ENCODE measurements at regions not wholly inside any gene's neighbourhood (a gene's known extent, or its start where the extent isn't known, plus 50 kb on each side); places are given as distances from the start of the nearest gene placed in this dataset.

GRCh38 chr6:3937438-3937837, 88.3 kb downstream of the FAM50B start:
- H3K27me3 ChIP-seq (ENCODE audit: control insufficient read depth in 2 of 2, insufficient read depth in 1 of 2, low read length in 1 of 2): peaks cover 0 to 6% of the 10 kb centered on the region in 2 donors
- H3K4me1 ChIP-seq (ENCODE audit: control insufficient read depth in 2 of 2, insufficient read depth in 2 of 2, low read length in 2 of 2): no peaks in the 10 kb centered on the region
- WGBS: 39% methylated on average over 2 of the region's 2 CpGs
- no peak overlapping the region for H3K4me3 ChIP-seq (ENCODE audit: low read length in 2 of 2)
- no peak for DNase-seq (ENCODE audit: low read depth in 6 of 9, low spot score in 9 of 9)
- no peaks in the 10 kb centered on the region for H3K36me3 ChIP-seq (ENCODE audit: control insufficient read depth in 2 of 2, insufficient read depth in 2 of 2, low read length in 1 of 2)
- no peak overlapping the region for H3K27ac ChIP-seq (ENCODE audit: low read depth in 1 of 2, low read length in 1 of 2)
- no peaks in the 10 kb centered on the region for H3K9me3 ChIP-seq (ENCODE audit: control insufficient read depth in 2 of 2, insufficient read depth in 1 of 2, low read length in 1 of 2)

GRCh38 chr6:3938715-3939367, 89.7 kb downstream of the FAM50B start:
- Histone ChIP-seq H3K27me3 (ENCODE audit: control insufficient read depth in 2 of 2, insufficient read depth in 1 of 2, low read length in 1 of 2) (peaks cover 0 to 6% of the 10 kb centered on the region in 2 donors), H3K4me1 (ENCODE audit: control insufficient read depth in 2 of 2, insufficient read depth in 2 of 2, low read length in 2 of 2) (no peaks in the 10 kb centered on the region), H3K4me3 (ENCODE audit: low read length in 2 of 2) (no peak overlapping the region), H3K36me3 (ENCODE audit: control insufficient read depth in 2 of 2, insufficient read depth in 2 of 2, low read length in 1 of 2) (no peaks in the 10 kb centered on the region), H3K9me3 (ENCODE audit: control insufficient read depth in 2 of 2, insufficient read depth in 1 of 2, low read length in 1 of 2) (no peaks in the 10 kb centered on the region), H3K27ac (ENCODE audit: low read depth in 1 of 2, low read length in 1 of 2) (no peak overlapping the region)
- 97% methylated on average over 4 of the region's 4 CpGs for WGBS
- DNase-seq (ENCODE audit: low read depth in 6 of 9, low spot score in 9 of 9): no peak

GRCh38 chr6:3939368-3939958, 90.3 kb downstream of the FAM50B start:
- Histone ChIP-seq H3K27me3 (ENCODE audit: control insufficient read depth in 2 of 2, insufficient read depth in 1 of 2, low read length in 1 of 2) (peaks cover 0 to 6% of the 10 kb centered on the region in 2 donors), H3K4me3 (ENCODE audit: low read length in 2 of 2) (no peak overlapping the region), H3K9me3 (ENCODE audit: control insufficient read depth in 2 of 2, insufficient read depth in 1 of 2, low read length in 1 of 2) (no peaks in the 10 kb centered on the region), H3K4me1 (ENCODE audit: control insufficient read depth in 2 of 2, insufficient read depth in 2 of 2, low read length in 2 of 2) (no peaks in the 10 kb centered on the region), H3K27ac (ENCODE audit: low read depth in 1 of 2, low read length in 1 of 2) (no peak overlapping the region), H3K36me3 (ENCODE audit: control insufficient read depth in 2 of 2, insufficient read depth in 2 of 2, low read length in 1 of 2) (no peaks in the 10 kb centered on the region)
- WGBS: 90% methylated on average over 7 of the region's 7 CpGs
- DNase-seq (ENCODE audit: low read depth in 6 of 9, low spot score in 9 of 9): no peak

- DNase-seq (ENCODE audit: low read depth in 6 of 9, low spot score in 9 of 9): no peak
- Histone ChIP-seq H3K4me1 (ENCODE audit: control insufficient read depth in 2 of 2, insufficient read depth in 2 of 2, low read length in 2 of 2) (no peaks in the 10 kb centered on the region), H3K27me3 (ENCODE audit: control insufficient read depth in 2 of 2, insufficient read depth in 1 of 2, low read length in 1 of 2) (peaks cover 0 to 7% of the 10 kb centered on the region in 2 donors), H3K4me3 (ENCODE audit: low read length in 2 of 2) (no peak overlapping the region), H3K9me3 (ENCODE audit: control insufficient read depth in 2 of 2, insufficient read depth in 1 of 2, low read length in 1 of 2) (no peaks in the 10 kb centered on the region), H3K36me3 (ENCODE audit: control insufficient read depth in 2 of 2, insufficient read depth in 2 of 2, low read length in 1 of 2) (no peaks in the 10 kb centered on the region), H3K27ac (ENCODE audit: low read depth in 1 of 2, low read length in 1 of 2) (no peak overlapping the region)
- WGBS: 73% methylated on average over 9 of the region's 9 CpGs
Measured at GRCh38 chr6:3939964-3940363, 90.8 kb downstream of the FAM50B start.

- no peak for DNase-seq (ENCODE audit: low read depth in 6 of 9, low spot score in 9 of 9)
- H3K36me3 ChIP-seq (ENCODE audit: control insufficient read depth in 2 of 2, insufficient read depth in 2 of 2, low read length in 1 of 2): no peaks in the 10 kb centered on the region
- no peak overlapping the region for H3K27ac ChIP-seq (ENCODE audit: low read depth in 1 of 2, low read length in 1 of 2)
- H3K4me3 ChIP-seq (ENCODE audit: low read length in 2 of 2): no peak overlapping the region
- H3K4me1 ChIP-seq (ENCODE audit: control insufficient read depth in 2 of 2, insufficient read depth in 2 of 2, low read length in 2 of 2): no peaks in the 10 kb centered on the region
- WGBS: 95% methylated on average over 5 of the region's 5 CpGs
- no peaks in the 10 kb centered on the region for H3K9me3 ChIP-seq (ENCODE audit: control insufficient read depth in 2 of 2, insufficient read depth in 1 of 2, low read length in 1 of 2)
- H3K27me3 ChIP-seq (ENCODE audit: control insufficient read depth in 2 of 2, insufficient read depth in 1 of 2, low read length in 1 of 2): peaks cover 0 to 9% of the 10 kb centered on the region in 2 donors
Measured at GRCh38 chr6:3940703-3941102, 91.5 kb downstream of the FAM50B start.

GRCh38 chr6:3943331-3943765, 94.2 kb downstream of the FAM50B start:
- no peak overlapping the region for H3K4me3 ChIP-seq (ENCODE audit: low read length in 2 of 2)
- H3K27ac ChIP-seq (ENCODE audit: low read depth in 1 of 2, low read length in 1 of 2): no peak overlapping the region
- peaks cover 0 to 14% of the 10 kb centered on the region in 2 donors for H3K27me3 ChIP-seq (ENCODE audit: control insufficient read depth in 2 of 2, insufficient read depth in 1 of 2, low read length in 1 of 2)
- no peak for DNase-seq (ENCODE audit: low read depth in 6 of 9, low spot score in 9 of 9)
- WGBS: 7% methylated on average over 12 of the region's 12 CpGs
- H3K4me1 ChIP-seq (ENCODE audit: control insufficient read depth in 2 of 2, insufficient read depth in 2 of 2, low read length in 2 of 2): no peaks in the 10 kb centered on the region
- no peaks in the 10 kb centered on the region for H3K9me3 ChIP-seq (ENCODE audit: control insufficient read depth in 2 of 2, insufficient read depth in 1 of 2, low read length in 1 of 2)
- H3K36me3 ChIP-seq (ENCODE audit: control insufficient read depth in 2 of 2, insufficient read depth in 2 of 2, low read length in 1 of 2): no peaks in the 10 kb centered on the region

GRCh38 chr6:3944246-3944645, 95.1 kb downstream of the FAM50B start:
- no peaks in the 10 kb centered on the region for H3K4me1 ChIP-seq (ENCODE audit: control insufficient read depth in 2 of 2, insufficient read depth in 2 of 2, low read length in 2 of 2)
- no peak overlapping the region for H3K27ac ChIP-seq (ENCODE audit: low read depth in 1 of 2, low read length in 1 of 2)
- H3K4me3 ChIP-seq (ENCODE audit: low read length in 2 of 2): no peak overlapping the region
- 95% methylated on average over 5 of the region's 5 CpGs for WGBS
- no peaks in the 10 kb centered on the region for H3K9me3 ChIP-seq (ENCODE audit: control insufficient read depth in 2 of 2, insufficient read depth in 1 of 2, low read length in 1 of 2)
- DNase-seq (ENCODE audit: low read depth in 6 of 9, low spot score in 9 of 9): no peak
- peaks cover 0 to 17% of the 10 kb centered on the region in 2 donors for H3K27me3 ChIP-seq (ENCODE audit: control insufficient read depth in 2 of 2, insufficient read depth in 1 of 2, low read length in 1 of 2)
- no peaks in the 10 kb centered on the region for H3K36me3 ChIP-seq (ENCODE audit: control insufficient read depth in 2 of 2, insufficient read depth in 2 of 2, low read length in 1 of 2)

GRCh38 chr6:3946778-3947177, 97.6 kb downstream of the FAM50B start:
- Histone ChIP-seq H3K9me3 (ENCODE audit: control insufficient read depth in 2 of 2, insufficient read depth in 1 of 2, low read length in 1 of 2) (no peaks in the 10 kb centered on the region), H3K4me3 (ENCODE audit: low read length in 2 of 2) (no peak overlapping the region), H3K27ac (ENCODE audit: low read depth in 1 of 2, low read length in 1 of 2) (no peak overlapping the region), H3K27me3 (ENCODE audit: control insufficient read depth in 2 of 2, insufficient read depth in 1 of 2, low read length in 1 of 2) (peaks cover 0 to 13% of the 10 kb centered on the region in 2 donors), H3K4me1 (ENCODE audit: control insufficient read depth in 2 of 2, insufficient read depth in 2 of 2, low read length in 2 of 2) (no peaks in the 10 kb centered on the region), H3K36me3 (ENCODE audit: control insufficient read depth in 2 of 2, insufficient read depth in 2 of 2, low read length in 1 of 2) (no peaks in the 10 kb centered on the region)
- DNase-seq (ENCODE audit: low read depth in 6 of 9, low spot score in 9 of 9): no peak
- 89% methylated on average over 12 of the region's 12 CpGs for WGBS

- Histone ChIP-seq H3K36me3 (ENCODE audit: control insufficient read depth in 2 of 2, insufficient read depth in 2 of 2, low read length in 1 of 2) (no peaks in the 10 kb centered on the region), H3K27ac (ENCODE audit: low read depth in 1 of 2, low read length in 1 of 2) (no peak overlapping the region), H3K9me3 (ENCODE audit: control insufficient read depth in 2 of 2, insufficient read depth in 1 of 2, low read length in 1 of 2) (no peaks in the 10 kb centered on the region), H3K4me3 (ENCODE audit: low read length in 2 of 2) (no peak overlapping the region), H3K27me3 (ENCODE audit: control insufficient read depth in 2 of 2, insufficient read depth in 1 of 2, low read length in 1 of 2) (peaks cover 0 to 13% of the 10 kb centered on the region in 2 donors), H3K4me1 (ENCODE audit: control insufficient read depth in 2 of 2, insufficient read depth in 2 of 2, low read length in 2 of 2) (no peaks in the 10 kb centered on the region)
- no peak for DNase-seq (ENCODE audit: low read depth in 6 of 9, low spot score in 9 of 9)
- WGBS: 96% methylated on average over 4 of the region's 4 CpGs
Measured at GRCh38 chr6:3948866-3949265, 99.7 kb downstream of the FAM50B start.
